Liver (tissue), 8 donors: ENCODE measurements at regions not wholly inside any gene's neighbourhood (a gene's known extent, or its start where the extent isn't known, plus 50 kb on each side); places are given as distances from the start of the nearest gene placed in this dataset.

Experiments used
- DNase-seq: peaks from one replicate; pipeline ENCODE4 v3.0.0-alpha.2; 2017; ENCODE audit warnings: low spot score
- H3K27ac ChIP-seq, 2 donors: one replicate each; pipeline ENCODE4 v1.7.0; 2013; ENCODE audit warnings: inconsistent platforms in 2 of 2, low read length in 2 of 2, control low read depth in 1 of 2, low read depth in 1 of 2, mild to moderate bottlenecking in 1 of 2
- H3K27me3 ChIP-seq, 4 donors: one replicate each; pipeline versions ENCODE4 v1.6.1 to v1.7.0; 2013; ENCODE audit warnings: low read length in 3 of 4, inconsistent platforms in 1 of 4, mild to moderate bottlenecking in 1 of 4, moderate library complexity in 1 of 4; ENCODE audit not compliant: control insufficient read depth in 4 of 4, insufficient read depth in 4 of 4
- H3K36me3 ChIP-seq, 4 donors: one replicate each; pipeline versions ENCODE4 v1.6.1 to v1.7.0; 2013; ENCODE audit warnings: low read length in 3 of 4, mild to moderate bottlenecking in 3 of 4, low read depth in 1 of 4, moderate library complexity in 1 of 4; ENCODE audit not compliant: control insufficient read depth in 4 of 4, insufficient read depth in 3 of 4
- H3K4me1 ChIP-seq, 4 donors: one replicate each; pipeline versions ENCODE4 v1.6.1 to v1.7.0; 2013; ENCODE audit warnings: low read length in 3 of 4, mild to moderate bottlenecking in 3 of 4, moderate library complexity in 1 of 4; ENCODE audit not compliant: control insufficient read depth in 4 of 4, insufficient read depth in 4 of 4
- H3K4me3 ChIP-seq, 3 donors: one replicate each; pipeline versions ENCODE4 v1.6.1 to v1.7.0; 2013; ENCODE audit warnings: low read length in 3 of 3, control low read depth in 1 of 3, low read depth in 1 of 3, mild to moderate bottlenecking in 1 of 3
- H3K9ac ChIP-seq, 2 donors: one replicate each; pipeline ENCODE4 v1.7.0; 2013; ENCODE audit warnings: low read length in 2 of 2, mild to moderate bottlenecking in 2 of 2, moderate library complexity in 2 of 2, control low read depth in 1 of 2, low read depth in 1 of 2
- H3K9me3 ChIP-seq, 4 donors: one replicate each; pipeline versions ENCODE4 v1.6.1 to v1.7.0; 2013; ENCODE audit warnings: low read length in 3 of 4; ENCODE audit not compliant: control insufficient read depth in 4 of 4
- ATF3 ChIP-seq: IDR thresholded peaks from 2 replicates; pipeline ENCODE4 v1.6.1; 2016; ENCODE audit warnings: antibody characterized with exemption
- CTCF ChIP-seq: fragments of 150-350 bp; IDR thresholded peaks from 2 replicates; pipeline ENCODE4 v1.5.1; 2017; ENCODE audit warnings: improper control_type of control experiment, low read depth, low read length; ENCODE audit not compliant: missing input control
- EGR1 ChIP-seq, 2 donors: IDR thresholded peaks; 2 replicates each; pipeline ENCODE4 v1.6.1; 2016 to 2018; ENCODE audit warnings: antibody characterized with exemption in 2 of 2, low read depth in 2 of 2
- FOXA2 ChIP-seq: IDR thresholded peaks from 2 replicates; pipeline ENCODE4 v1.6.1; 2016; ENCODE audit warnings: antibody characterized with exemption
- HNF4A ChIP-seq, 2 donors: conservative IDR thresholded peaks; 2 replicates each; pipeline ENCODE4 v1.6.1; 2016; ENCODE audit warnings: antibody characterized with exemption in 2 of 2, mild to moderate bottlenecking in 2 of 2
- HNF4G ChIP-seq: IDR thresholded peaks from 2 replicates; pipeline ENCODE4 v1.6.1; 2016; ENCODE audit warnings: antibody characterized with exemption
- JUND ChIP-seq, 2 donors: IDR thresholded peaks; 2 replicates each; pipeline ENCODE4 v1.6.1; 2016; ENCODE audit warnings: antibody characterized with exemption in 2 of 2
- MAX ChIP-seq: IDR thresholded peaks from 2 replicates; pipeline ENCODE4 v1.6.1; 2016; ENCODE audit warnings: antibody characterized with exemption
- NR2F2 ChIP-seq: IDR thresholded peaks from 2 replicates; pipeline ENCODE4 v1.6.1; 2016; ENCODE audit warnings: antibody characterized with exemption
- RAD21 ChIP-seq, 2 donors: IDR thresholded peaks; 2 replicates each; pipeline ENCODE4 v1.6.1; 2016; ENCODE audit warnings: antibody characterized with exemption in 2 of 2, mild to moderate bottlenecking in 2 of 2
- REST ChIP-seq: IDR thresholded peaks from 2 replicates; pipeline ENCODE4 v1.6.1; 2016; ENCODE audit warnings: antibody characterized with exemption, mild to moderate bottlenecking
- RXRA ChIP-seq, 2 donors: IDR thresholded peaks; 2 replicates each; pipeline ENCODE4 v1.6.1; 2017 to 2018; ENCODE audit warnings: antibody characterized with exemption in 2 of 2, mild to moderate bottlenecking in 1 of 2
- SP1 ChIP-seq: IDR thresholded peaks from 2 replicates; pipeline ENCODE4 v1.6.1; 2018; ENCODE audit warnings: antibody characterized with exemption, mild to moderate bottlenecking
- YY1 ChIP-seq: IDR thresholded peaks from 2 replicates; pipeline ENCODE4 v1.6.1; 2016; ENCODE audit warnings: antibody characterized with exemption, mild to moderate bottlenecking
- ZBTB33 ChIP-seq: IDR thresholded peaks from 2 replicates; pipeline ENCODE4 v1.6.1; 2016; ENCODE audit warnings: antibody characterized with exemption
- WGBS: extraction: QIAGEN DNeasy Blood & Tissue Kit; methylation state at CpG from one replicate; pipeline ENCODE4 v1.1.7; 2013; 5-methylcytosine and 5-hydroxymethylcytosine counted together
- donor health status: healthy.
- donor health status: healthy.
- donor health status: healthy.
- donor health status: healthy.
- donor health status: healthy.

- no peak overlapping the region for H3K27ac ChIP-seq
- DNase-seq: no peak
- 88% methylated on average over 1 of the region's 1 CpG for WGBS
- TF ChIP-seq YY1 (no peak), ZBTB33 (no peak), RAD21 (IDR thresholded peaks at IDR 0.05) (no peak), ATF3 (no peak), FOXA2 (no peak), MAX (no peak)
- H3K9ac ChIP-seq: no peak overlapping the region
- H3K4me3 ChIP-seq: no peak overlapping the region
- no peaks in the 10 kb centered on the region for H3K36me3 ChIP-seq
- H3K4me1 ChIP-seq: no peaks in the 10 kb centered on the region
- H3K9me3 ChIP-seq: no peaks in the 10 kb centered on the region
- H3K27me3 ChIP-seq: no peaks in the 10 kb centered on the region
Measured at GRCh38 chr7:145534301-145534700, 582.3 kb upstream of the CNTNAP2 start.

- TF ChIP-seq RXRA (IDR thresholded peaks at IDR 0.05) (no peak), REST (no peak), EGR1 (IDR thresholded peaks at IDR 0.05; ENCODE audit: low read depth in 2 of 2) (no peak), HNF4A (conservative IDR thresholded peaks at IDR 0.05) (no peak)
- H3K9me3 ChIP-seq: no peaks in the 10 kb centered on the region
- no peaks in the 10 kb centered on the region for H3K27me3 ChIP-seq
- WGBS: 61% methylated on average over 3 of the region's 3 CpGs
- H3K36me3 ChIP-seq: no peaks in the 10 kb centered on the region
- H3K9ac ChIP-seq: no peak overlapping the region
- H3K4me3 ChIP-seq: no peak overlapping the region
- DNase-seq: no peak
- H3K27ac ChIP-seq: no peak overlapping the region
- H3K4me1 ChIP-seq: no peaks in the 10 kb centered on the region
Measured at GRCh38 chr7:145520284-145520683, 596.3 kb upstream of the CNTNAP2 start.

- no peaks in the 10 kb centered on the region for H3K4me1 ChIP-seq
- H3K27ac ChIP-seq: no peak overlapping the region
- no peaks in the 10 kb centered on the region for H3K36me3 ChIP-seq
- no peaks in the 10 kb centered on the region for H3K27me3 ChIP-seq
- 67% methylated on average over 2 of the region's 2 CpGs for WGBS
- H3K9ac ChIP-seq: no peak overlapping the region
- H3K4me3 ChIP-seq: no peak overlapping the region
- H3K9me3 ChIP-seq: peaks cover 0 to 15% (median 3%) of the 10 kb centered on the region in 4 donors
- DNase-seq: no peak
- TF ChIP-seq EGR1 (IDR thresholded peaks at IDR 0.05; ENCODE audit: low read depth in 2 of 2): no peak
- no peak for TF ChIP-seq HNF4G
- no peak for TF ChIP-seq YY1
- no peak for TF ChIP-seq REST
- TF ChIP-seq RAD21 (IDR thresholded peaks at IDR 0.05): no peak
- no peak for TF ChIP-seq NR2F2
- TF ChIP-seq JUND (IDR thresholded peaks at IDR 0.05): no peak
- TF ChIP-seq MAX: no peak
- no peak for TF ChIP-seq HNF4A (conservative IDR thresholded peaks at IDR 0.05)
- TF ChIP-seq CTCF: no peak
- no peak for TF ChIP-seq SP1
Measured at GRCh38 chr7:145511004-145511403, 605.6 kb upstream of the CNTNAP2 start.
